ENCODE measurements at regions not wholly inside any gene's neighbourhood (a gene's known extent, or its start where the extent isn't known, plus 50 kb on each side); places are given as distances from the start of the nearest gene placed in this dataset. TPM values are rescaled to one million over a fixed set of nuclear protein-coding genes. Genes with fewer than 3 reads are reported as not detected.

- intact Hi-C loops (cut with micrococcal nuclease; ENCODE audit: unreplicated experiment) = no loop called here
- no peaks in the 10 kb centered on the region for H3K36me3 ChIP-seq (ENCODE audit: insufficient read depth, low read length)
- POLR2A ChIA-PET = no interaction called here
- no peak overlapping the region for H3K4me3 ChIP-seq (ENCODE audit: low read depth, low read length, poor library complexity, severe bottlenecking)
- DNase-seq (ENCODE audit: low spot score) = no peak
- TF ChIP-seq EZH2phosphoT487 (IDR thresholded peaks at IDR 0.05; ENCODE audit: borderline replicate concordance, low read depth, low read length) (no peak), CTCF (conservative IDR thresholded peaks at IDR 0.05; ENCODE audit: low read length) (no peak)
- no peaks in the 10 kb centered on the region for H3K4me1 ChIP-seq (ENCODE audit: insufficient read depth, low read length, poor library complexity, severe bottlenecking)
- H3K79me2 ChIP-seq (ENCODE audit: insufficient read depth, low read depth, low read length) = no peaks in the 10 kb centered on the region
- no TSS peak for BruUV-seq (replicated peaks)
- no peaks in the 10 kb centered on the region for H3K9me3 ChIP-seq (ENCODE audit: low read length)
- H3K9me2 ChIP-seq (ENCODE audit: insufficient read depth, low read length) = no peaks in the 10 kb centered on the region
- no peaks in the 10 kb centered on the region for H4K20me1 ChIP-seq (ENCODE audit: insufficient read depth, low read length)
- CTCF ChIA-PET (ENCODE audit: unreplicated experiment) = no interaction called here
- H3K4me2 ChIP-seq (ENCODE audit: low read length) = no peak overlapping the region
- H2AFZ ChIP-seq (ENCODE audit: low read length) = no peak overlapping the region
- H3K27ac ChIP-seq (ENCODE audit: low read depth, low read length, poor library complexity, severe bottlenecking) = no peak overlapping the region
Observed at GRCh38 chr11:121683791-121684190, 231.0 kb upstream of the SORL1-AS1 start.

Small RNA genes in the stretch of these regions (small RNA-seq; reads per million reads assigned to genes)
- not detected for gene RNU6-256P
